ENCODE measurements at regions not wholly inside any gene's neighbourhood (a gene's known extent, or its start where the extent isn't known, plus 50 kb on each side); places are given as distances from the start of the nearest gene placed in this dataset.

DNA sequence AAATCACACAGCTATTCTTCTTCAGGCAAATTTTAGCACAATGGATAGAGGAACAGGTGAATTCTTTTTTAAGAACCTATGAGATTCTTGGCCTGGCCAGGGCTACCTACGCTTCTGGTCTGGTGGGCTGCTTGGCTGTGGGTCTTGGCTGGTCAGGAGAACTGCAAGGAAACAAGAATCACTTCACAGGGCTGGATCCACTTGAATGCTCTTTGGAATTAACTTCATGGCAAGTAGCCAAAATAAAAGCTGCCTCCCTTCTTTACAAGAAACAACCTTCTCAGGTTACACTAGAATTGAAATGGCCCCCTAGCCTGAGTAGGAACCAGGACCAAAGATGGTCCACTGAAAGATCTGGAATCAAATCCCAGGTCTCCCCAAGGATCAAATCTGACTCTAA is 519.1 kb downstream of the IQCM start:
- Histone ChIP-seq H3K4me1 (ENCODE audit: control insufficient read depth, insufficient read depth, low read length) (no peaks in the 10 kb centered on the region), H3K27me3 (ENCODE audit: control insufficient read depth, insufficient read depth, low read length) (no peaks in the 10 kb centered on the region), H3K4me3 (ENCODE audit: low read length) (no peak overlapping the region), H3K36me3 (ENCODE audit: control insufficient read depth, insufficient read depth, low read length) (no peaks in the 10 kb centered on the region), H3K27ac (ENCODE audit: low read length) (no peak overlapping the region), H3K9me3 (ENCODE audit: control insufficient read depth, insufficient read depth, low read length) (no peaks in the 10 kb centered on the region)
- WGBS (ENCODE audit: insufficient coverage, insufficient read length): no CpG with 5 or more reads among the region's 1 CpG
- no peak for DNase-seq (ENCODE audit: low read depth, low spot score)

DNA sequence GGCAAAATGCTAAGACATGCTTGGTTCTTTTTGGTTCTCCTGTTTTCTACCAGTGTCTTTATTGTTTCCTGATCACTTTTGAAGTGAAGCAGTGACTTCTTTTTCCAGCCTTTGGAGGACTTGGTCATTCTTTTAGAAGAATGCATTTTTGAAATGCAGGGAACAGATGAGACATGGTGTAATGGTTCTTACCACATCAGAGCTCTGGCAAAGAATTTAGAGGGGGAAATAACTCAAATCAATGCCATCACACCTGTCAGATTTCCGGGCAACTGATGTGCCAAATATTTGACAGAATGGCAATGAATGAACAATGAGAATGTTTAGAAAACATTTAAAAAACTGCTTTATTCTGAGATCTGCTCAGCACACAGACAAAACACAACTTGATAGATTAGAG is 519.6 kb downstream of the IQCM start:
- DNase-seq (ENCODE audit: low read depth, low spot score): no peak
- Histone ChIP-seq H3K27ac (ENCODE audit: low read length) (no peak overlapping the region), H3K4me1 (ENCODE audit: control insufficient read depth, insufficient read depth, low read length) (no peaks in the 10 kb centered on the region), H3K4me3 (ENCODE audit: low read length) (no peak overlapping the region), H3K27me3 (ENCODE audit: control insufficient read depth, insufficient read depth, low read length) (no peaks in the 10 kb centered on the region), H3K9me3 (ENCODE audit: control insufficient read depth, insufficient read depth, low read length) (no peaks in the 10 kb centered on the region), H3K36me3 (ENCODE audit: control insufficient read depth, insufficient read depth, low read length) (no peaks in the 10 kb centered on the region)
- no CpG with 5 or more reads among the region's 1 CpG for WGBS (ENCODE audit: insufficient coverage, insufficient read length)

DNA sequence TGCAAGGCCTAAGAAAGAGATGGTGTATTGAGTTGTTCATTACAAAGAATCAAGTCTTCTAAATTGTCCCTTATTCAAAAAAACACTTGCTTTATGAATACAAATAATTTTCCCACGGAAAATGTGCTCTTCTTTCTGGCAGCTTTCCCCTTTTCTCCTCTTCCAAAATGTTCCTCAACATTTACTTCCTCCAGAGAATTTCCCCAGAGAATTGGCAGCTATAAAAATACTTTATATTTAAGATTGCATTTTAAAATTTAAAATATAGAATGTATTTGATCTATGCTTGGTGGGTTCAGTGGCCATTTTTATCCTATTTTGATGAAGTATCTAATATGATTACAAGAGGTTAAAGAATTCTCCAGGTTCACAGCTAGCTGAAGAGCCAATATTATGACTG is 521.0 kb downstream of the IQCM start:
- H3K4me3 ChIP-seq (ENCODE audit: low read length): no peak overlapping the region
- DNase-seq (ENCODE audit: low read depth, low spot score): no peak
- H3K36me3 ChIP-seq (ENCODE audit: control insufficient read depth, insufficient read depth, low read length): no peaks in the 10 kb centered on the region
- no peaks in the 10 kb centered on the region for H3K9me3 ChIP-seq (ENCODE audit: control insufficient read depth, insufficient read depth, low read length)
- H3K27ac ChIP-seq (ENCODE audit: low read length): no peak overlapping the region
- no peaks in the 10 kb centered on the region for H3K27me3 ChIP-seq (ENCODE audit: control insufficient read depth, insufficient read depth, low read length)
- WGBS (ENCODE audit: insufficient coverage, insufficient read length): no CpG with 5 or more reads among the region's 1 CpG
- H3K4me1 ChIP-seq (ENCODE audit: control insufficient read depth, insufficient read depth, low read length): no peaks in the 10 kb centered on the region

DNA sequence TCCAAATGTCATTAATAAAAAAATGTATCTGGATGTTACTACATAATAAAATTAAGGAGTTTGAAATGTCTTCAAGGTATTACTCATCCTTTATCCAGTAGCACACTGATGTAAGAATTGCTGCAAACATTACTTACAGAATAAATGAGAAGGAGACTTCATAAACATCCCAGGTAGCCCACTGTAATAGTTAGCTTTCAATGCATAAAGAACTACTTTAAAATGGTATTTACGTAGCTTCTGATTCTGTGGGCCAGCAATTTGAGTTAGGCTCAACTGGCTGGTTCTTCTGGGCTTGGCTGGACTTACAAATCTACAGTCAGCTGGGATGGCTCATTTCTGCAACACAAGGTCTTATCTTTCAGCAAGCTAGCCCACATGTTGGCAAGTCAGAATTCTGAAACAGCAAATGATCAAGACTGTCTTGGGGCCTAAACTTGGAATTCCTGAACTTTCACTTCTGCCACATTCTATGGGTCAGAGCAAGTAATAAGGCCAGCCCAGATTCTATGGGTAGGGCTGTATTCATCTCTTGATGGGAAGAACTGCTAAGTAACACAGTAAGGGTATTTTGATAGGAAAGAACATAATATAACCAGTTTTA is 522.5 kb downstream of the IQCM start:
- Histone ChIP-seq H3K36me3 (ENCODE audit: control insufficient read depth, insufficient read depth, low read length) (no peaks in the 10 kb centered on the region), H3K4me3 (ENCODE audit: low read length) (no peak overlapping the region), H3K9me3 (ENCODE audit: control insufficient read depth, insufficient read depth, low read length) (no peaks in the 10 kb centered on the region), H3K27me3 (ENCODE audit: control insufficient read depth, insufficient read depth, low read length) (no peaks in the 10 kb centered on the region), H3K4me1 (ENCODE audit: control insufficient read depth, insufficient read depth, low read length) (no peaks in the 10 kb centered on the region), H3K27ac (ENCODE audit: low read length) (no peak overlapping the region)
- no peak for DNase-seq (ENCODE audit: low read depth, low spot score)
- no CpG with 5 or more reads among the region's 1 CpG for WGBS (ENCODE audit: insufficient coverage, insufficient read length)

DNA sequence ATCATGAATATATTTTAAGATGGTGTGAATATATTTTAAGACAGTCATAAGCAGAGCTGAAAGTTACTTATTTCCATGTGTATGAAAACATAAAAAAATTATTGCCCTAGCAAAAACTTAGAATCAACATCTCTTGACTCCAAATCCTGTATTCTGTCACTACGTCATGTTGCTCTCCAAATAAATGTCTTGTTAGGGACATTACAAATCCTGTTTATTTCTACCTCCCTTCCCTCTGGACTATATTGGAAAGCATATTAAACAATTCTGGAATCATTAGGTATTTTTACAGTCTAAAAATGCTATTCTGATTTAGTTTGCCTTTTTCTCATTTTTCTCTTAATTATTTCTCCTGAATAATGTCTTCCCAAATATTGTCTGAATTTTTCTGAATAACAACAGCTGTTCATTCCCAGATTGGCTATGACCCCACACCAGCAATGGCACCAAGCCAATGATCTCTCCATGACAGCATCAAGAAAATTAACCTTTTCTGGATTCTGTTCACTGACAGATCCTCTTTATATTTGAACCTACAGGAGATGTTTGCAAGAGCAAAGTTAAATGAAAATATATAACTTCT is 523.1 kb downstream of the IQCM start:
- Histone ChIP-seq H3K4me3 (ENCODE audit: low read length) (no peak overlapping the region), H3K27ac (ENCODE audit: low read length) (no peak overlapping the region), H3K9me3 (ENCODE audit: control insufficient read depth, insufficient read depth, low read length) (no peaks in the 10 kb centered on the region), H3K27me3 (ENCODE audit: control insufficient read depth, insufficient read depth, low read length) (no peaks in the 10 kb centered on the region), H3K4me1 (ENCODE audit: control insufficient read depth, insufficient read depth, low read length) (no peaks in the 10 kb centered on the region), H3K36me3 (ENCODE audit: control insufficient read depth, insufficient read depth, low read length) (no peaks in the 10 kb centered on the region)
- no CpG with 5 or more reads among the region's 1 CpG for WGBS (ENCODE audit: insufficient coverage, insufficient read length)
- DNase-seq (ENCODE audit: low read depth, low spot score): no peak

DNA sequence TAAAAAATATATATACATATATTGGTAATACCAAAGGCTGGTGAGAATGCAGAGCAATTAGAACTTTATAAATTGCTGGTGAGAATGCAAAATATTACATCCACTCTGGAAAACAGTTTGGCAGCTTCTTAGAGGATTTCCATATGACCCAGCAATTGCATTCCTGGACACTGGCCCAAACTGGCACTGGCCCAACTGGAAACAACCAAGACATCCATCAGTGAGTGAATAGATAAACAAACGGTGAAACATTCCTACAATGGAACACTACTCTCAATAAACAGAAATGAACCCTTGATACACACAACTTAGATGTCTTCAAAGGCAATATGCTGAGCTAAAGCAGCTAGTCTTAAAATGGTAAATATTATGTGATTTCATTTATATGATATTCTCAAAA is 524.2 kb downstream of the IQCM start:
- Histone ChIP-seq H3K9me3 (ENCODE audit: control insufficient read depth, insufficient read depth, low read length) (no peaks in the 10 kb centered on the region), H3K27me3 (ENCODE audit: control insufficient read depth, insufficient read depth, low read length) (no peaks in the 10 kb centered on the region), H3K4me1 (ENCODE audit: control insufficient read depth, insufficient read depth, low read length) (no peaks in the 10 kb centered on the region), H3K36me3 (ENCODE audit: control insufficient read depth, insufficient read depth, low read length) (no peaks in the 10 kb centered on the region), H3K4me3 (ENCODE audit: low read length) (no peak overlapping the region), H3K27ac (ENCODE audit: low read length) (no peak overlapping the region)
- DNase-seq (ENCODE audit: low read depth, low spot score): no peak
- WGBS (ENCODE audit: insufficient coverage, insufficient read length): no CpG with 5 or more reads among the region's 1 CpG

DNA sequence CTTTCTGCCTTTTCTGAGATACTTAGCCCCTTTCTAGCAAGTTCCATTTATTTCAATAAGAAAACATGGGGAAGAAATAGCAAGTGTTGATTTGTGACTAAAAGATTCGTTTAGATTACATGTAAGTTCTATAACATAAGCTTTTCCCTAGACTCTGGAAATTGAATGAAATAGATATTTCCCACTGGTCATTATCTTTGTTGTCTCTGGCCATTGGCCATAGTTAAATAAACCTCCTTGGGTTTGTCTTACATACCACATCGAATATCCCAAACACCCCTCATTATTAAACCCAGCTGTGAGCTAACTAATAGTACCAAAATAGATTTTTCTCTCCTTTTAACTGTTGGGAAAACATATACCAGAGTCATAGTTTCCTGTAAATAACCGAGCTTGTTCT is 534.8 kb downstream of the IQCM start:
- H3K36me3 ChIP-seq (ENCODE audit: control insufficient read depth, insufficient read depth, low read length): no peaks in the 10 kb centered on the region
- H3K27me3 ChIP-seq (ENCODE audit: control insufficient read depth, insufficient read depth, low read length): no peaks in the 10 kb centered on the region
- H3K4me3 ChIP-seq (ENCODE audit: low read length): no peak overlapping the region
- no CpG with 5 or more reads among the region's 3 CpGs for WGBS (ENCODE audit: insufficient coverage, insufficient read length)
- H3K4me1 ChIP-seq (ENCODE audit: control insufficient read depth, insufficient read depth, low read length): no peaks in the 10 kb centered on the region
- no peak overlapping the region for H3K27ac ChIP-seq (ENCODE audit: low read length)
- H3K9me3 ChIP-seq (ENCODE audit: control insufficient read depth, insufficient read depth, low read length): no peaks in the 10 kb centered on the region
- no peak for DNase-seq (ENCODE audit: low read depth, low spot score)

DNA sequence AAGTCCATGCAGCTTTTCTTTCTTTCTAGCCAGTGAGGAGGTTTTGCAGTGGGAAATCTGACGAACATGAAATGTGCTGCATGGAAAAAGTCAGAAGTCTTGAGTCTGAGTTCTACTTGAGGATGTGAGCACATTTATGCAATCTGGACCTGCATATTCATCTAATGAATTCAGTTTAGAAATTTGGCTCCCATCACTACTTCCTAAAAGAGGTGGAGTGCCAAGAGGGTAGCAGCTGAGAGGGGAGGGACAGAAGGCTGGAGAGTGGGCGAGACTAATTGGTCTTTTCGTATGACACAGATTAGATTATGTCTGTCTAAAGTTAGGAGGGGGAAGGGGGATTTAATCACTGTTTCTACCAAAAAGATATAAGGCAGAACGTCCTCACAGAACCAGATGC is 535.9 kb downstream of the IQCM start:
- Histone ChIP-seq H3K36me3 (ENCODE audit: control insufficient read depth, insufficient read depth, low read length) (no peaks in the 10 kb centered on the region), H3K9me3 (ENCODE audit: control insufficient read depth, insufficient read depth, low read length) (no peaks in the 10 kb centered on the region), H3K27me3 (ENCODE audit: control insufficient read depth, insufficient read depth, low read length) (no peaks in the 10 kb centered on the region), H3K4me3 (ENCODE audit: low read length) (no peak overlapping the region), H3K27ac (ENCODE audit: low read length) (no peak overlapping the region), H3K4me1 (ENCODE audit: control insufficient read depth, insufficient read depth, low read length) (no peaks in the 10 kb centered on the region)
- no CpG with 5 or more reads among the region's 4 CpGs for WGBS (ENCODE audit: insufficient coverage, insufficient read length)
- DNase-seq (ENCODE audit: low read depth, low spot score): no peak

DNA sequence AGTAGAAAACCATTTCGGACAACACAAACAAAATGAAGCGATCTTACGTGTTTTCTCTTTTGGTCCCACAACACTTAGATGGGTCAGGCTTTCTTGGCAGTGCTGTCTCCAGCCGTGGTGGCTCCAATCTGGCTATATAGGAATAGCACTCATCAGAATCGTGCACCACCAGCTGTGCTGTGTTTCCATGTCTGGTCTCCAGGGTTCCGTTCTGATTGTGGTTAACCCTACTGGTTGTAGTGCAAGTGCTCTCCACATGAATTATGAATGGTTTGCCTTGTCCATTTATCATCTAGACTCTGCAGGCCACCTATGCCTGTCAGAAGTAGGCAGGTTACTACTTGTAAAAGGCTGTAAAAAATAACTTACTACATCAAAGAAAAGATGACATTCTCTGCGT is 536.3 kb downstream of the IQCM start:
- H3K27me3 ChIP-seq (ENCODE audit: control insufficient read depth, insufficient read depth, low read length): no peaks in the 10 kb centered on the region
- H3K36me3 ChIP-seq (ENCODE audit: control insufficient read depth, insufficient read depth, low read length): no peaks in the 10 kb centered on the region
- no peak for DNase-seq (ENCODE audit: low read depth, low spot score)
- H3K4me3 ChIP-seq (ENCODE audit: low read length): no peak overlapping the region
- H3K9me3 ChIP-seq (ENCODE audit: control insufficient read depth, insufficient read depth, low read length): no peaks in the 10 kb centered on the region
- no peaks in the 10 kb centered on the region for H3K4me1 ChIP-seq (ENCODE audit: control insufficient read depth, insufficient read depth, low read length)
- no peak overlapping the region for H3K27ac ChIP-seq (ENCODE audit: low read length)
- WGBS (ENCODE audit: insufficient coverage, insufficient read length): no CpG with 5 or more reads among the region's 7 CpGs

DNA sequence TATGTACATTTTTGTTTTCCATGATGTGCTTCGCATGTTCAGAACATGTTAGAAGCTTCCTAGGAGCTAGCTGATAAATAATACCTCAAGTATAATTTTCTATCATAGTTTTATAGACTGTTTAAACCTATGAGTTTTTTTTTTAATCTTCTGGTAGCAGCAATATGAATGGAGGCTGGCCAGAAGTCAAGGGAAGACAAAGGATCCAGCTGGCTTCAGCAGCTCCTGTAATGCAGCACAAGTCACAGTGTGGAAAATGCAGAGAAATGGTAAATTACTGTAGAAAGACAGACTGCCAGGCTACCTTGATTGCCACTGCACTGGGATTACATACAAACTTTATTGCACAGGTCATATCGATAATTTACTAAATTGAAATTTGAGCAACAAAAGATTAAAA is 537.9 kb downstream of the IQCM start:
- no CpG with 5 or more reads among the region's 2 CpGs for WGBS (ENCODE audit: insufficient coverage, insufficient read length)
- Histone ChIP-seq H3K4me1 (ENCODE audit: control insufficient read depth, insufficient read depth, low read length) (no peaks in the 10 kb centered on the region), H3K27ac (ENCODE audit: low read length) (no peak overlapping the region), H3K9me3 (ENCODE audit: control insufficient read depth, insufficient read depth, low read length) (no peaks in the 10 kb centered on the region), H3K36me3 (ENCODE audit: control insufficient read depth, insufficient read depth, low read length) (no peaks in the 10 kb centered on the region), H3K27me3 (ENCODE audit: control insufficient read depth, insufficient read depth, low read length) (no peaks in the 10 kb centered on the region), H3K4me3 (ENCODE audit: low read length) (no peak overlapping the region)
- DNase-seq (ENCODE audit: low read depth, low spot score): no peak

DNA sequence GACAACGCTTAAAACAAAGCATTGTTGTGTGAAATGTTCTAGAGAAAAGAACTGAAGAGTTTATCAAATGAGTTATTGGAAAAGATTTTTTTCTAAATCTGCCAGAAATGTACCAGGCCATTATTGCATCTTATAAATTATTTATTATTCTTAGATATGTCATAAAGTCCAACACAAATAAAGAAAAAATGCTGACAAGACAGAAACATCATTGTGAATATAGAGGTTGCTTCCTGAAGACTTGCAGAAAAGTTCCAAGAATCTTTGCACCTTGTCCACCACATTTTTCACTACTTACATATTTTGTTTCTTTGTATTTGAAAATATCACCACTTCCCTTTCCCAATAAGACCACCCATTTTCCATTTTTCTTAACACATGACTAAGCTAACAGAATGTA is 545.8 kb downstream of the IQCM start:
- WGBS (ENCODE audit: insufficient coverage, insufficient read length): no CpG with 5 or more reads among the region's 1 CpG
- no peaks in the 10 kb centered on the region for H3K27me3 ChIP-seq (ENCODE audit: control insufficient read depth, insufficient read depth, low read length)
- no peak overlapping the region for H3K27ac ChIP-seq (ENCODE audit: low read length)
- no peaks in the 10 kb centered on the region for H3K4me1 ChIP-seq (ENCODE audit: control insufficient read depth, insufficient read depth, low read length)
- DNase-seq (ENCODE audit: low read depth, low spot score): no peak
- no peaks in the 10 kb centered on the region for H3K9me3 ChIP-seq (ENCODE audit: control insufficient read depth, insufficient read depth, low read length)
- no peaks in the 10 kb centered on the region for H3K36me3 ChIP-seq (ENCODE audit: control insufficient read depth, insufficient read depth, low read length)
- no peak overlapping the region for H3K4me3 ChIP-seq (ENCODE audit: low read length)

Data from iPS DF 6.9 (cell line).